Endodermal cell (in vitro differentiated cells): ENCODE measurements at regions not wholly inside any gene's neighbourhood (a gene's known extent, or its start where the extent isn't known, plus 50 kb on each side); places are given as distances from the start of the nearest gene placed in this dataset.

ENCODE experiments used
- DNase-seq: peaks from one replicate; pipeline ENCODE4 v3.0.0-alpha.2; 2017
- H3K27ac ChIP-seq: 2 replicates; pipeline ENCODE4 v1.5.1; 2013; ENCODE audit warnings: mild to moderate bottlenecking, low read depth, low read length, moderate library complexity
- H3K27me3 ChIP-seq: 2 replicates; pipeline ENCODE4 v1.6.1; 2013; ENCODE audit warnings: mild to moderate bottlenecking, low read length, moderate library complexity; ENCODE audit not compliant: insufficient read depth, control insufficient read depth, poor library complexity, severe bottlenecking
- H3K36me3 ChIP-seq: 2 replicates; pipeline ENCODE4 v1.7.0; 2013; ENCODE audit warnings: mild to moderate bottlenecking, low read length, moderate library complexity; ENCODE audit not compliant: control insufficient read depth, insufficient read depth
- H3K4me1 ChIP-seq: one replicate; pipeline ENCODE4 v1.7.0; 2013; ENCODE audit warnings: low read length; ENCODE audit not compliant: control insufficient read depth, insufficient read depth
- H3K4me3 ChIP-seq: 2 replicates; pipeline ENCODE4 v1.5.1; 2013; ENCODE audit warnings: mild to moderate bottlenecking, low read length, moderate library complexity
- H3K9ac ChIP-seq: 2 replicates; pipeline ENCODE4 v1.6.1; 2013; ENCODE audit warnings: mild to moderate bottlenecking, low read length, moderate library complexity; ENCODE audit not compliant: poor library complexity, severe bottlenecking; ENCODE audit errors: extremely low read depth
- H3K9me3 ChIP-seq: 2 replicates; pipeline ENCODE4 v1.6.1; 2013; ENCODE audit warnings: mild to moderate bottlenecking, low read length, moderate library complexity; ENCODE audit not compliant: control insufficient read depth
- H3K27ac Mint-ChIP-seq: 2 replicates; pipeline ENCODE4 v1.8.0; 2020; ENCODE audit warnings: mixed read lengths
- H3K27me3 Mint-ChIP-seq: 2 replicates; pipeline ENCODE4 v1.8.0; 2021; ENCODE audit warnings: mild to moderate bottlenecking, mixed read lengths; ENCODE audit not compliant: insufficient read depth
- H3K36me3 Mint-ChIP-seq: 2 replicates; pipeline ENCODE4 v1.8.0; 2020; ENCODE audit warnings: low read depth, mixed read lengths
- H3K4me1 Mint-ChIP-seq: 2 replicates; pipeline ENCODE4 v1.8.0; 2020; ENCODE audit warnings: mixed read lengths
- H3K4me3 Mint-ChIP-seq: 2 replicates; pipeline ENCODE4 v1.8.0; 2020; ENCODE audit warnings: mild to moderate bottlenecking, moderate library complexity, mixed read lengths
- H3K9me3 Mint-ChIP-seq: 2 replicates; pipeline ENCODE4 v1.8.0; 2020; ENCODE audit warnings: mild to moderate bottlenecking, mixed read lengths
- CTCF ChIP-seq: fragments of 200-600 bp; sonication (generic); conservative IDR thresholded peaks from 2 replicates; pipeline ENCODE4 v1.5.0; 2021; ENCODE audit warnings: antibody characterized with exemption, mild to moderate bottlenecking
- WGBS, 2 experiments: methylation state at CpG; one replicate each; pipeline versions ENCODE4 v1.1.5 to v1.1.7; 2013; ENCODE audit warnings: missing lambda C conversion rate in 2 of 2, mixed read lengths in 1 of 2; ENCODE audit not compliant: insufficient coverage in 1 of 2, insufficient read length in 1 of 2; 5-methylcytosine and 5-hydroxymethylcytosine counted together

GRCh38 chr9:108515856-108516255 lies 339.9 kb downstream of the ACTL7B start:
- H3K27ac Mint-ChIP-seq, result no peak overlapping the region
- H3K4me1 Mint-ChIP-seq, result peaks cover 5% of the 10 kb centered on the region
- H3K9me3 Mint-ChIP-seq, result no peaks in the 10 kb centered on the region
- 77% methylated on average over 2 of the region's 2 CpGs; no CpG with 5 or more reads in 1 of the 2 experiments for WGBS, 2 experiments
- H3K9ac ChIP-seq, result no peak overlapping the region
- no peaks in the 10 kb centered on the region for H3K36me3 Mint-ChIP-seq
- no peaks in the 10 kb centered on the region for H3K9me3 ChIP-seq
- H3K27ac ChIP-seq, result no peak overlapping the region
- H3K27me3 Mint-ChIP-seq, result peaks cover 3% of the 10 kb centered on the region
- no peak overlapping the region for H3K4me3 Mint-ChIP-seq
- peak; percentile 59 for DNase-seq
- H3K36me3 ChIP-seq, result no peaks in the 10 kb centered on the region
- no peak overlapping the region for H3K4me3 ChIP-seq
- TF ChIP-seq CTCF, result peak; percentile 64
- H3K27me3 ChIP-seq, result peaks cover 2% of the 10 kb centered on the region
- H3K4me1 ChIP-seq, result no peaks in the 10 kb centered on the region

GRCh38 chr9:108512426-108513173 lies 343.2 kb downstream of the ACTL7B start:
- peaks cover 3% of the 10 kb centered on the region for H3K9me3 Mint-ChIP-seq
- DNase-seq, result peak; percentile 65
- H3K4me3 ChIP-seq, result no peak overlapping the region

GRCh38 chr9:108511307-108511706 lies 344.5 kb downstream of the ACTL7B start:
- Mint-ChIP-seq H3K27ac (no peak overlapping the region), H3K4me1 (peaks cover 5% of the 10 kb centered on the region), H3K36me3 (no peaks in the 10 kb centered on the region), H3K27me3 (no peaks in the 10 kb centered on the region), H3K9me3 (peaks cover 4% of the 10 kb centered on the region), H3K4me3 (no peak overlapping the region)
- DNase-seq, result no peak
- H3K27ac ChIP-seq, result no peak overlapping the region
- H3K4me1 ChIP-seq, result no peaks in the 10 kb centered on the region
- H3K27me3 ChIP-seq, result no peaks in the 10 kb centered on the region
- 89 to 93% methylated on average over 3 to 5 of the region's 5 CpGs for whole genome bisulfite sequencing, 2 experiments
- H3K9me3 ChIP-seq, result no peaks in the 10 kb centered on the region
- H3K36me3 ChIP-seq, result no peaks in the 10 kb centered on the region
- TF ChIP-seq CTCF, result no peak
- no peak overlapping the region for H3K4me3 ChIP-seq
- no peak overlapping the region for H3K9ac ChIP-seq

More at GRCh38 chr9:108512426-108513173, 343.2 kb downstream of the ACTL7B start:
- H3K27ac ChIP-seq, result no peak overlapping the region
- 86 to 91% methylated on average over 4 to 5 of the region's 5 CpGs for WGBS, 2 experiments
- no peaks in the 10 kb centered on the region for H3K4me1 ChIP-seq
- no peak overlapping the region for H3K4me3 Mint-ChIP-seq
- H3K9ac ChIP-seq, result no peak overlapping the region
- H3K36me3 ChIP-seq, result no peaks in the 10 kb centered on the region
- H3K9me3 ChIP-seq, result no peaks in the 10 kb centered on the region
- H3K36me3 Mint-ChIP-seq, result no peaks in the 10 kb centered on the region
- H3K27ac Mint-ChIP-seq, result no peak overlapping the region
- peaks cover 5% of the 10 kb centered on the region for H3K4me1 Mint-ChIP-seq
- H3K27me3 ChIP-seq, result no peaks in the 10 kb centered on the region
- peaks cover under 1% of the 10 kb centered on the region for H3K27me3 Mint-ChIP-seq
- TF ChIP-seq CTCF, result peak; percentile 56
